CD1c-positive myeloid dendritic cell (primary cell): ENCODE measurements at regions not wholly inside any gene's neighbourhood (a gene's known extent, or its start where the extent isn't known, plus 50 kb on each side); places are given as distances from the start of the nearest gene placed in this dataset.
"Not testable (repeated sequence)": the region's sequence is repeated elsewhere in the genome, so short reads cannot be mapped to it uniquely, and the experiment has no call there.

ENCODE experiments used
- DNase-seq: peaks from one replicate; pipeline ENCODE4 v3.0.0-alpha.2; 2016; ENCODE audit errors: extremely low spot score

DNA sequence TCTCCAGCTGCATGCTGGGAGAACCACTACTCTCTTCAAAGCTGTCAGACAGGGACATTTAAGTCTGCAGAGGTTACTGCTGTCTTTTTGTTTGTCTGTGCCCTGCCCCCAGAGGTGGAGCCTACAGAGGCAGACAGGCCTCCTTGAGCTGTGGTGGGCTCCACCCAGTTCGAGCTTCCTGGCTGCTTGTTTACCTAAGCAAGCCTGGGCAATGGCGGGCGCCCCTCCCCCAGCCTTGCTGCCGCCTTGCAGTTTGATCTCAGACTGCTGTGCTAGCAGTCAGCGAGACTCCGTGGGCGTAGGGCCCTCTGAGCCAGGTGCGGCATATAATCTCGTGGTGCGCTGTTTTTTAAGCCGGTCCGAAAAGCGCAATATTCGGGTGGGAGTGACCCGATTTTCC lies 215.0 kb downstream of the STIM2 start:
- not testable (repeated sequence) for DNase-seq

GRCh38 chr4:27078934-27079455 lies 218.4 kb downstream of the STIM2 start:
- DNase-seq: no peak

GRCh38 chr4:27081675-27082586 lies 221.3 kb downstream of the STIM2 start:
- peak; percentile 33 for DNase-seq

DNA sequence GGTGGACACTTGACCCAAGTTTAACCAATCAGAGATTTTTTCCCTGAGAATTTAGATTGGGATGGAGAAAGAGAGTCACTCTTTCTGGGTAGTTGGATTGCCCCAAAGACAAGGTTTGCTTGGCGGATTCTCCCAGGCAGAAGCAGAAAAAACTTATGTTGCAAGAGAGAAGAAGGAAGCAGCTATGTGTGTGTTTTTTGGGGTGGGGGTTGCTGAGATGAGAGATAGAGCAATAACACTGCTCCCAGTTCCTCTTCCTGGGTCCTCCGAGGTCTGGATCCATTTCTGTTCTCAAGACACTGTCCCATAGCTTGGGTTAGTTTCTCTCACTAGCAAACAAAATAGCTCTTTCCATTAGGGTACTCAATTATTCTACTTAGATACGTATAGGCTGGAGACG lies 222.1 kb downstream of the STIM2 start:
- peak; percentile 15 for DNase-seq

- peak; percentile 30 for DNase-seq
Observed at GRCh38 chr4:27084685-27085361, 224.2 kb downstream of the STIM2 start.

DNA sequence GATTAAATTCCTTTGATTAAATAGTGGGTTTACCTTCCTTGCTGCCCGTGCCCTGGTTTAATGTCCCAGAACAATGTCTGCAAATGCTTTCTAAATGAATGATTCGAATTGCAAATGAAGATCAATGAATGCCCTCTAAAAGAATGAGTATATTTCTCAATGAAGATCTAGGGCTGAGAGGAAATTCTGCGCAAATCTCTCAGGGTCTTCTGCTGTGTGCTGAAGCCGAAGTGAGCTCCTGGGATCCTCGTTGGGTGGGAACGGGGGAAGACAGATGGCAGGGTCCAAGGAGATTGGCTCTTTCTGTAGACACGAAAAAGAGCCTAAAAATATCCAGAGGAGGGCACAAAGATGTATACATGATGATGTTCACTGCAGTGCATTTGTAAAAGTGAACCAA lies 224.8 kb downstream of the STIM2 start:
- DNase-seq: no peak

DNA sequence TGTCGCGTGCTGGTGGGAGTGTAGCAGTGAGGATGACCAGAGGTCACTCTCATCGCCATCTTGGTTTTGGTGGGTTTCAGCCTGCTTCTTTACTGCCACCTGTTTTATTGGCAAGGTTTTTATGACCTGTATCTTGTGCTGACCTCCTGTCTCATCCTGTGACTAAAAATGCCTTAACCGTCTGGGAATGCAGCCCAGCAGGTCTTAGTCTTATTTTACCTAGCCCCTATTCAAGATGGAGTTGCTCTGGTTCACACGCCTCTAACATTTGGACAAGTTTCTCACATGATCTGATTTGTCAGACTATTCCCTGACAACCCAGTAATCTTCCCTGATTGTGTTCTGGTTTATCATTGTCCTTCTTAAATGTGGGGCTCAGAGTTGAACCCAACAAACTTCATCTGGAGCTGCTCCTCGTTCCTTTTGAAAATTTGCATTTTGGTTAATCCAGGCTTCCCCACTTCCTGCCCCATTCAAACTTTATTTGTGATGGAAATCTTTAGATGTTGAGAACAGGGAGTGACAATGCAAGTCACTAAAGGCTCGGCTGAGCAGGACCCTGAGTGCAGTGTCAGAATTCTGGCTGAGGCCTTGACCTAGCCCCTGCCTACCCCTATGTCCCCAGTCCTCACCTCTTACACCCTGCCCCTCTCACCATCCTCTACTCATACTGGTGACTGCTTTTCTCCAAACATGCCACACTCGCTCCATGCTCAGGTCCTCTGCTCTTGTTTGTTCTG lies 226.8 kb downstream of the STIM2 start:
- no peak for DNase-seq

GRCh38 chr4:27088491-27088890 lies 227.8 kb downstream of the STIM2 start:
- DNase-seq: peak; percentile 62

DNA sequence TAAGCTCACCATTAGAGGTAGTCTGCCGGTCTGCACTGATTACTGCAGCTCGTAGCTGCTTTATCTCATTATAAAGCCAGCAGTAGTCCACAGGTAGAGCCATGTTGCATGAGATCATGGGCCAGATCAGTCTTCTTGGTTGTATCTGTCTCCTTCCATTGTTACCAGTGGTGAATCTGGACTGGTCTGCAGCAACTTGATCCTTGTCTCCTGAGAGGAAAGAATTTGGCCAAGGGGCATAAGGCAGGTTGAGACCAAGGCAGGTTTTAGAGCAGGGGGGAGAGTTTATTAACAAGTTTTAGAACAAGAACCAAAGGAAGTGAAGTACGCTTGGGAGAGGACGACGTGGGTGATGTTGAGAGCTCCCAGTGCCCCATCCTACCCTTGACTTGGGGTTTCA lies 228.5 kb downstream of the STIM2 start:
- DNase-seq: no peak

DNA sequence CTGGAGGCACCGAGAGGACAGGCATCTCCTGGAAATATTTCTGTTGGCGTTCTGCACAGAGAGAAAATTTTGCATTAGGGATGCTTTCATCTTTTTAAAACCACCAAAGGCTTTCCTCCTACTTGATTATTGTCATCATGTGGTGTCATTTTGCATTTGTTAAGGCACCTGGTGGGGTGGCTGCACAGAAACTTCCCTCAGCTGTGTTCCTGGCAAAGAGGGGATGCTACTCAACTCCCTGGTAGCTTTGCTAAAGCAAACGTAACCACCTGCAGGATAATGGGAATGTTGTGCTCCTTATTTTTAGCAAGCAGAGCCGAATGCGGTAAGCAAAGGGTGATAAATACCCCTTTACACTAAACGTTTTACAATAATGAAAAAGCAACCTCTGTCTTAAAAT lies 229.8 kb downstream of the STIM2 start:
- DNase-seq: no peak

- no peak for DNase-seq
Observed at GRCh38 chr4:27094224-27094623, 233.6 kb downstream of the STIM2 start.

- no peak for DNase-seq
Observed at GRCh38 chr4:27094783-27095182, 234.1 kb downstream of the STIM2 start.

DNA sequence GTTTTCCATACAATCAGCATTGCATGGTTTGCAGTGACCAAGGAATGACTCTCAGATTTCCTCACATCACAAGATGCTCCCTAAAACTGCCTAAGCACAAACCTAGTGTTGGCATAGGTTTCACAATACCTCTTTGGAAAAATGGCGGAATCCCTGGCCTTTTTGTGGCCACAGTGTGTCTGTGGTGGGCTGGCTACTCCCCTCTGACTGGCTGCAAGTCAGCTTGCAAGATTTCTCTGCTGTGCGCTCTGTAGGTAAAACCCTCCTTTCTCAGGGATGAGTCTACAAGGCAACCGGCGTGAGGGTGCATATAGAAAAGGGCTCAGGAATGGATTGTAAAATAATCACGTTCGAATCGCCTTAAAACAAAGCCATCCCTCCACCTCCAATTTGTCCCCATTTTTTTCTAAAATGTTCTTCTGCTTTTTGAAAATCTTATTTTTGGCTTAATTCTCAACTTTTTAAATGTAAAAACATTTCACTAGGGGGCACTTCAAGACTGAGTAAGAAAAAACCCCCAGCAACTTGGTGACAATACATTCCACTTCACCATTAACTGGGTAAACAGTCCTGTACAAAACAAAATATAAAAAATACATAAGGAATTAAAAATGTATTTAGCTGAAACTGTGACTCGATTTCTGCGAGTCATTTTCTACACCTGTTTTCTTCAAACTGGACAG lies 235.6 kb downstream of the STIM2 start:
- no peak for DNase-seq

- DNase-seq: no peak
Observed at GRCh38 chr4:27098034-27098433, 237.4 kb downstream of the STIM2 start.

- DNase-seq: no peak
Observed at GRCh38 chr4:27100713-27101112, 240.1 kb downstream of the STIM2 start.

GRCh38 chr4:27101126-27101525 lies 240.5 kb downstream of the STIM2 start:
- no peak for DNase-seq

GRCh38 chr4:27101561-27101960 lies 240.9 kb downstream of the STIM2 start:
- no peak for DNase-seq

DNA sequence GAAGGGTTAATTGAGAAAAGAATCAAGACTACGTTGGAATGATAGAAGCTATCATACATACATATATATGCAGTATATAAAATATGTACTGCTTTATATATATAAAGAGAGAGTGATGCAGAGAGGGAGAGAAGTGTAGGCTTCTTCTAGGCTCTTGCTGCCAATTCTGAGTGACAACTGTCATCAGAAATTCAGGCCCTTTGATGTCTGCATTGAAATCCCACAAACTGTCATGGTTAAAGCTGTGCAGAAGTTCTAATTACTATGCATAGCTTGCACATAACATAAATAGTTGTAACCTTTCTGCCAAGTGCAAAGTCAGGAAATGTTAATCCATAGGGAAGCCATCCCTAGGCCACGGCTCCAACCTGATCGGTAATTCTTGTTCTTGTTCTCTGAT lies 251.0 kb downstream of the STIM2 start:
- DNase-seq: no peak

DNA sequence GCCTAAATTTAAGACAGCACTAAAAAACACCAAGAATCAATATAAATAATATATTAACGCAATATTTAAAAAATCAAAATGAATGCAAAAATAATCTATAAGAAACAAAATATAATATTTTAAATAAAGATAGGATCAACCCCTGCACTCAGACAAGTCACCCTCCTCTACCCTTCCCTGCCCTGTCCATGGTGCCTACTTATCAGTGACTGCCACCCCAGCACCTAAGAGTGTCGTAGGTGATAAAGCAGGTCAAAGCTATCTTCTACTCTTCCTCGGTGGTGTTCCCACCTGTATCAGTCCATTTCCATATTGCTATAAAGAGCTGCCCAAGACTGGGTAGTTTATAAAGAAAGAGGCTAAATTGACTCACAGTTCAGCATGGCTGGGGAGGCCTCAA lies 251.9 kb downstream of the STIM2 start:
- no peak for DNase-seq

DNA sequence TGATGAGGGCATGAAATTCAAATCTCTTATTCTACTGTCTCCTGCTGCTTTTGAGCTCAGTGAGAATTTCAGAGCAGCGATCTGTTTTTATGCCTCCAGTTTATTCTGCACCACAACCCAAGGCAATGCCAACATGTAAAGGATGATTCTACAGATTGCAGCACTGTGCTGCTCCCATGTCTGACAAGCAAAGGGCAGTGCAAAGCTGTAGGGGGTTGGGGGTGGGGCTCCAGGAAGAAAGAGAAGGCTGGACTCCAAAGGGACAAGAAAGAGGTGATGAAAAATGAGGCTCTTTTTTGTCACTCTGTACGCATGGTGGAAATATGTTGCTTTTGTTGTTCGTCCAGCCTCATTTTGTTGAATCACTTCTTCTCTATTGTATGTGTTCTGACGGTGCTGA lies 254.6 kb downstream of the STIM2 start:
- no peak for DNase-seq

DNA sequence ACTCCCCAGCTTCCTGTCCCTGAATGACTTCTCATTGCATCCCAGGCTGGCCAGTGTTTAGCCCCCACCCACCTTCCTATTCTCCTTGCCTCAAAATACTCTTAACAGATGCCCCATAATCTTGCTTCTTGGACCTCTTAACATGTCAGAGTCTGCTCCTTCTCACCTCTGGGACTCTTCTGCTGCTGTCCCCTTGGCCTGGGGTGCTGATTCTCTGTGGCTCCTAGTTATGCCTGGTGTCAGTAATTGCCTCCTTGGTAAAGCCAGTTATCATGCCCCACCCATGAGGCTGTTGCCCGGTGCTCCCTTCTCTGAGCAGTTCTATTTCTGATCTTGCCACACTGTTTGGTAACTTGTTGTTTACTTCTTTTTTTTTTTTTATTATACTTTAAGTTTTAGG lies 256.8 kb downstream of the STIM2 start:
- no peak for DNase-seq

DNA sequence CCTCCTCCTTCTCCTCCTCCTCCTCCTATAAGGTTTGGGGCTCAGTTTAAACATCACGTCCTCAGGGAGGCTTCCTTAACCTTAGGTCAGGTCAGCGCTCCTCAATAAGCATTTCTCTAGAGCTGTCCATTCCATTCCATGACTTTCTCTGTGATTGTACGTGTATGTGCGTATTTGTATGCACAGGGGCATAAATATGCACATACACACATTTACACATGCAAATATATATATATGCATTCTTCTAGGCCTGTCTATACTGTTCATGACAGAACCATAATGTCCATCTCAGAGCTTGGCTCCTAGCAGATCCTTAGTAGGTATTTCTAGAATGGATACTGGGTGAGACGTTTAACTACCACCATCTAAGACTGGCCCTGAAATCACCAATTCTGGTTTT lies 258.6 kb downstream of the STIM2 start:
- DNase-seq: no peak
